Panc1 (cell line): ENCODE measurements at regions not wholly inside any gene's neighbourhood (a gene's known extent, or its start where the extent isn't known, plus 50 kb on each side); places are given as distances from the start of the nearest gene placed in this dataset.

Experiments used
- ATAC-seq: fragments of 200-7000 bp; cut with Tn5 transposase; 2 replicates; pipeline ENCODE4 v1.9.1; 2020; ENCODE audit warnings: mild to moderate bottlenecking, moderate library complexity
- BruUV-seq: library from RNA; stranded (reverse); fragments of 400-500 nt; replicated peaks from 2 replicates; lab custom pipeline; 2021; lab: Mats Ljungman, UMichigan
- CTCF ChIA-PET: fragments of 300-600 bp; sonication (Branson Sonifier 250); formaldehyde crosslinking; loops from one replicate; lab custom pipeline; 2022; ENCODE audit warnings: antibody characterized with exemption; lab: Charles Lee
- POLR2A ChIA-PET: fragments of 300-600 bp; sonication (Branson Sonifier 250); formaldehyde crosslinking; loops from one replicate; lab custom pipeline; 2022; ENCODE audit warnings: antibody characterized with exemption; lab: Charles Lee
- DNase-seq: peaks from one replicate; pipeline ENCODE4 v3.0.0-alpha.2; 2010; ENCODE audit warnings: low read depth, low spot score
- H3K27ac ChIP-seq: 2 replicates; pipeline ENCODE4 v1.5.1; 2011; ENCODE audit warnings: mild to moderate bottlenecking, low read length, inconsistent platforms
- H3K27me3 ChIP-seq: fragments of 200-500 bp; sonication (Bioruptor generic); 2 replicates; pipeline ENCODE4 v1.6.0; 2014; ENCODE audit warnings: low read length, inconsistent platforms; ENCODE audit not compliant: control insufficient read depth, insufficient read depth
- H3K36me3 ChIP-seq: fragments of 200-500 bp; sonication (Bioruptor generic); 2 replicates; pipeline ENCODE4 v1.5.1; 2014; ENCODE audit warnings: inconsistent platforms, mild to moderate bottlenecking, low read length, moderate library complexity; ENCODE audit not compliant: control insufficient read depth, insufficient read depth
- H3K4me1 ChIP-seq: 2 replicates; pipeline ENCODE4 v1.5.1; 2011; ENCODE audit warnings: inconsistent platforms, mild to moderate bottlenecking, low read length, moderate library complexity; ENCODE audit not compliant: control insufficient read depth, insufficient read depth
- H3K4me3 ChIP-seq, 2 experiments: 2 replicates each; pipeline ENCODE4 v1.5.1; 2011 to 2012; ENCODE audit warnings: low read depth in 2 of 2, low read length in 2 of 2, mild to moderate bottlenecking in 2 of 2, inconsistent platforms in 1 of 2, moderate library complexity in 1 of 2
- H3K9me3 ChIP-seq: fragments of 200-500 bp; sonication (Bioruptor generic); 2 replicates; pipeline ENCODE4 v1.5.1; 2014; ENCODE audit warnings: low read depth, mild to moderate bottlenecking, inconsistent platforms, low read length, moderate library complexity; ENCODE audit not compliant: control insufficient read depth, insufficient read depth
- CTCF ChIP-seq: fragments of 450-650 bp; IDR thresholded peaks from 2 replicates; pipeline ENCODE4 v1.5.1; 2017; ENCODE audit warnings: mild to moderate bottlenecking
- POLR2AphosphoS5 ChIP-seq: IDR thresholded peaks from 2 replicates; pipeline ENCODE4 v1.6.1; 2012; ENCODE audit warnings: mild to moderate bottlenecking, low read depth, low read length, moderate library complexity
- REST ChIP-seq, 2 experiments: IDR thresholded peaks; 2 replicates each; pipeline ENCODE4 v1.6.1; 2011 to 2012; ENCODE audit warnings: low read depth in 2 of 2, control low read depth in 1 of 2, low read length in 1 of 2, mild to moderate bottlenecking in 1 of 2, moderate library complexity in 1 of 2; ENCODE audit not compliant: insufficient read depth in 1 of 2
- SIN3A ChIP-seq: IDR thresholded peaks from 2 replicates; pipeline ENCODE4 v1.6.1; 2012; ENCODE audit warnings: low read depth, mild to moderate bottlenecking, low read length, moderate library complexity, borderline replicate concordance; ENCODE audit not compliant: insufficient read depth
- TCF7L2 ChIP-seq: IDR thresholded peaks from 2 replicates; pipeline ENCODE4 v1.6.1; 2011; ENCODE audit warnings: mild to moderate bottlenecking, low read depth, low read length, inconsistent platforms
- in situ Hi-C: cut with HindIII; loops from 2 replicates; pipeline ENCODE4 v1.10.0; 2016; ENCODE audit warnings: low sequenced_read_pairs, low pct_unique_long_range_greater_than_20kb
- intact Hi-C: fragments of 100-400 bp; cut with micrococcal nuclease; formaldehyde crosslinking; loops from one replicate; pipeline ENCODE4 v1.10.0; 2022; ENCODE audit not compliant: unreplicated experiment

GRCh38 chrX:39473812-39474211, 623.9 kb downstream of the BCOR start:
- no peaks in the 10 kb centered on the region for H3K4me1 ChIP-seq
- no peaks in the 10 kb centered on the region for H3K36me3 ChIP-seq
- no peak for TF ChIP-seq REST (IDR thresholded peaks at IDR 0.05; ENCODE audit: insufficient read depth in 1 of 2, low read depth in 2 of 2, low read length in 1 of 2)
- TF ChIP-seq POLR2AphosphoS5 = no peak
- no peak for TF ChIP-seq CTCF
- no peaks in the 10 kb centered on the region for H3K9me3 ChIP-seq
- no peaks in the 10 kb centered on the region for H3K27me3 ChIP-seq
- no peak overlapping the region for H3K27ac ChIP-seq
- no TSS peak for BruUV-seq
- H3K4me3 ChIP-seq = no peak overlapping the region
- ChIA-PET POLR2A (no interaction called here), CTCF (no interaction called here)
- intact Hi-C loops = no loop called here
- in situ Hi-C loops = no loop called here
- ATAC-seq (no peak), DNase-seq (no peak)

- intact Hi-C loops = no loop called here
- POLR2A ChIA-PET = no interaction called here
- TF ChIP-seq TCF7L2 (no peak), REST (IDR thresholded peaks at IDR 0.05; ENCODE audit: insufficient read depth in 1 of 2, low read depth in 2 of 2, low read length in 1 of 2) (no peak), SIN3A (no peak), CTCF (no peak), POLR2AphosphoS5 (no peak)
- Histone ChIP-seq H3K36me3 (no peaks in the 10 kb centered on the region), H3K4me1 (no peaks in the 10 kb centered on the region), H3K4me3 (no peak overlapping the region), H3K27me3 (no peaks in the 10 kb centered on the region), H3K27ac (no peak overlapping the region), H3K9me3 (no peaks in the 10 kb centered on the region)
- no peak for DNase-seq
- BruUV-seq = no TSS peak
- no peak for ATAC-seq
- CTCF ChIA-PET = no interaction called here
- in situ Hi-C loops = no loop called here
These were observed 622.4 kb downstream of the BCOR start for GRCh38 chrX:39475372-39475771.
